Fibroblast of lung (primary cell): ENCODE measurements at regions not wholly inside any gene's neighbourhood (a gene's known extent, or its start where the extent isn't known, plus 50 kb on each side); places are given as distances from the start of the nearest gene placed in this dataset.

Experiments
- DNase-seq, 2 donors: peaks; one replicate each; pipeline versions ENCODE4 v3.0.0 to v3.0.0-alpha.2; 2010; ENCODE audit warnings: low read depth in 2 of 2
- H2AFZ ChIP-seq: 2 replicates; pipeline ENCODE4 v1.5.1; 2012; ENCODE audit warnings: low read length, control low read depth, inconsistent platforms
- H3K27ac ChIP-seq: 2 replicates; pipeline ENCODE4 v1.5.1; 2011; ENCODE audit warnings: low read length, control low read depth; ENCODE audit not compliant: insufficient read depth
- H3K27me3 ChIP-seq: 2 replicates; pipeline ENCODE4 v1.5.1; 2011; ENCODE audit warnings: mild to moderate bottlenecking, low read length; ENCODE audit not compliant: control insufficient read depth, insufficient read depth
- H3K36me3 ChIP-seq: 2 replicates; pipeline ENCODE4 v1.5.1; 2011; ENCODE audit warnings: low read length; ENCODE audit not compliant: control insufficient read depth, insufficient read depth
- H3K4me1 ChIP-seq: 2 replicates; pipeline ENCODE4 v1.5.1; 2011; ENCODE audit warnings: low read length; ENCODE audit not compliant: control insufficient read depth, insufficient read depth; ENCODE audit errors: extremely low read depth
- H3K4me2 ChIP-seq: 2 replicates; pipeline ENCODE4 v1.5.1; 2011; ENCODE audit warnings: low read length, control low read depth; ENCODE audit not compliant: insufficient read depth; ENCODE audit errors: extremely low read depth
- H3K4me3 ChIP-seq, 4 experiments: fragments of 200-600 bp in 1 of 4; sonication (generic) in 1 of 4; replicated peaks in 1 of 4; 2 replicates each; pipeline ENCODE4 v1.5.1; 2011 to 2016; ENCODE audit warnings: low read length in 4 of 4, low read depth in 3 of 4, mild to moderate bottlenecking in 3 of 4, control low read depth in 2 of 4, inconsistent platforms in 1 of 4, mixed read lengths in 1 of 4; ENCODE audit not compliant: insufficient read depth in 1 of 4; ENCODE audit errors: control extremely low read depth in 1 of 4
- H3K79me2 ChIP-seq: 2 replicates; pipeline ENCODE4 v1.5.1; 2012; ENCODE audit warnings: mild to moderate bottlenecking, low read length, inconsistent platforms; ENCODE audit not compliant: control insufficient read depth, insufficient read depth
- H3K9ac ChIP-seq: 2 replicates; pipeline ENCODE4 v1.5.1; 2011; ENCODE audit warnings: mild to moderate bottlenecking, low read length, control low read depth; ENCODE audit not compliant: insufficient read depth
- H3K9me3 ChIP-seq: 2 replicates; pipeline ENCODE4 v1.5.1; 2012; ENCODE audit warnings: low read depth, low read length; ENCODE audit not compliant: control insufficient read depth, insufficient read depth
- H4K20me1 ChIP-seq: 2 replicates; pipeline ENCODE4 v1.5.1; 2011; ENCODE audit warnings: low read length; ENCODE audit not compliant: control insufficient read depth, insufficient read depth; ENCODE audit errors: extremely low read depth
- EZH2 ChIP-seq: IDR thresholded peaks from 2 replicates; pipeline ENCODE4 v1.5.1; 2012; ENCODE audit warnings: low read length, control low read depth, mild to moderate bottlenecking; ENCODE audit errors: missing control alignments
- TF ChIP-seq, protein P1 (sequence below), 2 donors: IDR thresholded peaks in 1 of 2; conservative IDR thresholded peaks in 1 of 2; 1 replicate in 1 of 2; 2 replicates in 1 of 2; pipeline ENCODE4 v1.5.1; 2011 to 2012; ENCODE audit warnings: low read length in 2 of 2, control low read depth in 1 of 2, inconsistent platforms in 1 of 2, low read depth in 1 of 2, mild to moderate bottlenecking in 1 of 2

DNA sequence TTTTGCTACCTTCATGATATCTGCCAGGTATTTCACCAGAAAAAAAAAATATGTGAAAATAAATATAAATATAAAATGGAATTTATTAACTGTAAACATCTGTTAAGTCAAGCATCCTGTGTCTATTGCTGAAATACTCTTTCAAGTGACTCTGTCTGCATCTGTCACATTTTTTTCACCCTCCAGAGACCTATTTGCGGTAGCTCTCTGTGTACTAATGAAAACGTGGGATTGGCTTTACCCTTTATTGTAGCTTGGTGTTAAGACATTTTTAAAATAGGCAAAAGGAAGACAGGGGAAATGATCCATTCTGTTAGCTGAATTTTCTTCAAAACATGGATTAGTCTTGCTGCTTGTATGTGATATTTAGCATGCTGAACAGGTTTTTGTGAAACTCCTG lies 536.0 kb upstream of the WWC1 start:
- H3K27ac ChIP-seq = no peak overlapping the region
- H2AFZ ChIP-seq = no peak overlapping the region
- no peak overlapping the region for H3K4me2 ChIP-seq
- no peak overlapping the region for H3K4me3 ChIP-seq
- no peaks in the 10 kb centered on the region for H3K27me3 ChIP-seq
- no peaks in the 10 kb centered on the region for H3K36me3 ChIP-seq
- TF ChIP-seq, protein P1, sequence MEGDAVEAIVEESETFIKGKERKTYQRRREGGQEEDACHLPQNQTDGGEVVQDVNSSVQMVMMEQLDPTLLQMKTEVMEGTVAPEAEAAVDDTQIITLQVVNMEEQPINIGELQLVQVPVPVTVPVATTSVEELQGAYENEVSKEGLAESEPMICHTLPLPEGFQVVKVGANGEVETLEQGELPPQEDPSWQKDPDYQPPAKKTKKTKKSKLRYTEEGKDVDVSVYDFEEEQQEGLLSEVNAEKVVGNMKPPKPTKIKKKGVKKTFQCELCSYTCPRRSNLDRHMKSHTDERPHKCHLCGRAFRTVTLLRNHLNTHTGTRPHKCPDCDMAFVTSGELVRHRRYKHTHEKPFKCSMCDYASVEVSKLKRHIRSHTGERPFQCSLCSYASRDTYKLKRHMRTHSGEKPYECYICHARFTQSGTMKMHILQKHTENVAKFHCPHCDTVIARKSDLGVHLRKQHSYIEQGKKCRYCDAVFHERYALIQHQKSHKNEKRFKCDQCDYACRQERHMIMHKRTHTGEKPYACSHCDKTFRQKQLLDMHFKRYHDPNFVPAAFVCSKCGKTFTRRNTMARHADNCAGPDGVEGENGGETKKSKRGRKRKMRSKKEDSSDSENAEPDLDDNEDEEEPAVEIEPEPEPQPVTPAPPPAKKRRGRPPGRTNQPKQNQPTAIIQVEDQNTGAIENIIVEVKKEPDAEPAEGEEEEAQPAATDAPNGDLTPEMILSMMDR (conservative IDR thresholded peaks at IDR 0.05 in 1 of 2, IDR thresholded peaks at IDR 0.05 in 1 of 2; ENCODE audit: low read depth in 1 of 2, low read length in 2 of 2) = no peak
- TF ChIP-seq EZH2 = no peak
- H3K4me1 ChIP-seq = no peaks in the 10 kb centered on the region
- DNase-seq = no peak
- no peaks in the 10 kb centered on the region for H3K9me3 ChIP-seq
- no peak overlapping the region for H3K9ac ChIP-seq
- H4K20me1 ChIP-seq = no peaks in the 10 kb centered on the region
- no peaks in the 10 kb centered on the region for H3K79me2 ChIP-seq

DNA sequence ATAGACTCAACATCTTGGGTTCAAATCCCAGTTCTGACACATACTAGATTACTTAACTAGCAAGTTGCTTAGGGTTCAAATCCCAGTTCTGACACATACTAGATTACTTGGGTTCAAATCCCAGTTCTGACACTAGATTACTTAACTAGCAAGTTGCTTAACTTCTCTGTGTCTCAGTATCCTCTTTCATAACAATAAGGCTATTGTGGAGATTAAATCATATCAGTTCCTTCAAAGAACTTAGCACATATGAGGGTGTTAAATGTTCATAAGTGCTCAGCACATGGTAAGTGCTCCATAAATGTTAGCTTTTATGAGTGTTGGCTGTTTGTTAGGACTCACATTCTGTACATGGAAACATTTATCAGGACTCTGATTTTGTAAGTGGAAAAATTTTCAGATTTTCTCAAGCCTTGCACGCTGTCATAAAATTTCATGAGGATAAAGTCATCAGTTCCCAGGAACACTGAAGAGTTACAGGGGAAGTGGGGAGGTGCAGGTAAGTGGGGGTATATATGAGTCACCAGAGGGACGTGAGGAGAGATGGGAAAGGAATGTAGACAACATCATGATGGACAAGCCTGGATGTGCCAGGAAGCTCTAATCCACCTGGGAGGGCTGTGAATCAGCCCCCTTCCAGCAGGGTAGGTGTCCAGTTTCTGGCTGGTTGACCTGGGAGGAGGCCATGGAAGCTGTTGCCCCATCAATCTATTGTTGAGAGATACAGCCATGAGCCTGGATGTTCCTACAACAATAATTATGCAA lies 532.2 kb upstream of the WWC1 start:
- TF ChIP-seq, protein P1 (conservative IDR thresholded peaks at IDR 0.05 in 1 of 2, IDR thresholded peaks at IDR 0.05 in 1 of 2; ENCODE audit: low read depth in 1 of 2, low read length in 2 of 2) = no peak
- TF ChIP-seq EZH2 = no peak
- Histone ChIP-seq H3K4me3 (no peak overlapping the region), H2AFZ (no peak overlapping the region), H3K79me2 (no peaks in the 10 kb centered on the region), H3K4me2 (no peak overlapping the region), H3K27me3 (no peaks in the 10 kb centered on the region), H4K20me1 (no peaks in the 10 kb centered on the region), H3K9me3 (no peaks in the 10 kb centered on the region), H3K9ac (no peak overlapping the region), H3K27ac (no peak overlapping the region), H3K4me1 (no peaks in the 10 kb centered on the region), H3K36me3 (no peaks in the 10 kb centered on the region)
- DNase-seq = peak in 1 of 2 donors; percentile 94

- Histone ChIP-seq H3K9me3 (no peaks in the 10 kb centered on the region), H2AFZ (no peak overlapping the region), H3K4me3 (no peak overlapping the region), H3K4me1 (no peaks in the 10 kb centered on the region), H3K27me3 (no peaks in the 10 kb centered on the region), H4K20me1 (no peaks in the 10 kb centered on the region), H3K9ac (no peak overlapping the region), H3K4me2 (no peak overlapping the region), H3K79me2 (no peaks in the 10 kb centered on the region), H3K36me3 (no peaks in the 10 kb centered on the region), H3K27ac (no peak overlapping the region)
- peak in 1 of 2 donors; percentile 96 for DNase-seq
- TF ChIP-seq EZH2 = no peak
- TF ChIP-seq, protein P1 (conservative IDR thresholded peaks at IDR 0.05 in 1 of 2, IDR thresholded peaks at IDR 0.05 in 1 of 2; ENCODE audit: low read depth in 1 of 2, low read length in 2 of 2) = no peak
Observed at GRCh38 chr5:167763772-167764171, 527.7 kb upstream of the WWC1 start.
